Stromal cell of bone marrow (primary cell): ENCODE measurements at regions not wholly inside any gene's neighbourhood (a gene's known extent, or its start where the extent isn't known, plus 50 kb on each side); places are given as distances from the start of the nearest gene placed in this dataset.

ENCODE experiments used
- DNase-seq: peaks from one replicate; pipeline ENCODE4 v3.0.0-alpha.2; 2012; ENCODE audit warnings: low read depth

DNA sequence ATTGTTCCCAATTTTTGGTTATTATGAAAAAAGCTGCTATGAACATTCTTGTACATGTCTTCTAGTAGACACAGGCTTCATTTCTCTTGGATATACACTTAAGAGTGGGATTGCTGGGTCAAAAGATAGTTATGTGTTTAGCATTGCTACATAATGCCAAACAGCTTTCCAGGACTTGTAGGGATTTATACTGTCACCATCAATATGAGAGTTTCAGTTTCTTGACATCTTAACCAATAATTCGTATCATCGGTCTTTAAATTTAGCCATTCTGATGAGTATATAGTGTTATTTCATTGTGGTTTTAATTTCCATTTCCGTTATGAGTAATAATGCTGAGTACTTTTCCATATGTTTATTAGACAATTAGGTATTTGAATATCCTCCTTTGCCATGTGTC is 190.3 kb upstream of the PFN2 start:
- DNase-seq, result no peak

GRCh38 chr3:150158943-150159625 is 188.4 kb upstream of the PFN2 start:
- DNase-seq, result peak; percentile 24

GRCh38 chr3:150152567-150152966 is 181.9 kb upstream of the PFN2 start:
- DNase-seq, result no peak

GRCh38 chr3:150150633-150151032 is 179.9 kb upstream of the PFN2 start:
- DNase-seq, result no peak

- DNase-seq, result peak; percentile 89
Measured at GRCh38 chr3:150149651-150150051, 179.0 kb upstream of the PFN2 start.

GRCh38 chr3:150148227-150148626 is 177.5 kb upstream of the PFN2 start:
- no peak for DNase-seq

- peak; percentile 65 for DNase-seq
Measured at GRCh38 chr3:150147776-150148175, 177.1 kb upstream of the PFN2 start.

- peak; percentile 92 for DNase-seq
Measured at GRCh38 chr3:150146991-150147761, 176.5 kb upstream of the PFN2 start.

DNA sequence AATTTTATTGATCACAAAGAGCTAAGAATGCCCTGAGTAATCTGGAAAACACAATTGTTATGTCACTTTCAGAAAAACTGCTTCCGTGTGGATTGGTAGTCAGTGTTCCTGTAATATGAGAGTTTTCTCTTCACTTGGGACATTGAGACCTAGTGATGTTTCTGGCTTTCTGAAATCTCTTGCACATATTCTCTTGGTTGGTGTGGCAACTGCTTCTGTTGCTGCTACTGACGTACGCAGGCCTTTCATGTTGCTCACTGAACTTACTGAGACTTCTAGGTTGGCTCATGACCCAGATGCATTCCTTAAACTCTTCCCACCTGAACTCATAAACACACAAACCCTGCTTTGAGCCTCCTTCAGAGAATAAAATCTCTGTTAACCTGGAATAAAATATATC is 175.0 kb upstream of the PFN2 start:
- no peak for DNase-seq

DNA sequence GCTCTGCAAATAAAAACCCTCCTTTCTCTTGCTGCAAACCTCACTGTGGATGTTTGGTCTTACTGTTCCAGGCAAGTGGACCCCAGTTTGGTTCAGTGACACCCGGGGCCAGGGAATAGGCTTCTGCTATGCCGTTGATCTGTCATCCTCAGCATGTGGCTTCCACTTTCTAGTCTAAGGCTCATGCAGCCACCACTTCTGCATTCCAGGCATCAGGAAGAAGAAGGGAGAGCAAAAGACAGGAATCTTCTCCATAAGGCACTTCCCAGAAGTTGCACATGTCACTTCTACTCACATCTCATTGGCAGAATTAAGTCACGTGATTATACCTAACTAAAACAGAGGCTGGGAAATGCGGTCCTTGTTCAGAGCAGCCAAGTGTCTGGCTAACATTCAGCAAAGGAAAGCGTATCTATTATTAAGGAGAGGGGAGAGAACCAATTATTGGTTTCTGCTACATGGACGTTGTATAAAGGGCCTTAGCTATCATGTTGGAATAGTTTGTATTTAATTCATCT is 173.6 kb upstream of the PFN2 start:
- no peak for DNase-seq

DNA sequence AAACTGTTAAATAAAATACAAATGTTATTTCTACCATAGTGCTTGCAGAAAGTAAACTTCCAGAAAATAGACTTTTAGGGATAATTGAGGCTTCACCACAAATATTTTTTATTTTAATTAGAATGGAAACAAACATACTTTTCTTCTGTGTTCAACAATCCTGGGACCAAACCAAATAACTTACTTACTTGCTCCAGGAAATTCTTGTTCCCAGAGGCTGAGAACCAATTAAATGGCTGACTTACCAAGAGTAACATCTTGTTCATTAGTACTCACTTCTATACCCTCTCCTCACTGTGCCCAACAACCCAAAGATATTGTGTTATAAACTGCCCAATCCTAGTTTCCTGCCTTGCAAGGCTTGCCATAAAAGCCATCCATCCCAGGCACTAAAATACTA is 172.2 kb upstream of the PFN2 start:
- no peak for DNase-seq

DNA sequence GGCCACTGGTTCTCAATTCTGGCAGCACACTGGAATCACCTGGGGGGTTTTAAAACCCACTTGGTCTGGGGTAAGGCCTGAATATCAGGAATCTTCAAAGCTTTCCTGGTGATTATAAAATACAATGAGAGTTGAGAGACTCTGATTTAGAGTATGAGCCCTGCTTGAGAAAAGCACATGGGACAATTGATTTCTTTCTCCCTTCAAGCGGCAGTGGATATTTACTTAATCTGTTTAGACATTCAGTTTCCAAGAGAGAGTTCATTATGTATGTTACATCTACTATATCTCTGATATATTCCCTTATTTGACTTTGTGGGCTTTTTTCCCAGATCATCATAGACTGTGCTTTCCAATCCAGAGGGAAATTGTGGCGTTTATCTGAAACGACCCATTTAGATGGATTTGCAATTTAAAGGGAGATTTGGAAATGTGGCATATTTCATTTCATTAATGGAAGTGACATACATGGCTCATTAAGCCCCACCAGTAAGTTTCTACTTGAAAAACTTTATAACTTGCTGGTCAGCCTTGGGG is 171.2 kb upstream of the PFN2 start:
- DNase-seq, result no peak

- no peak for DNase-seq
Measured at GRCh38 chr3:150140614-150141321, 170.1 kb upstream of the PFN2 start.

DNA sequence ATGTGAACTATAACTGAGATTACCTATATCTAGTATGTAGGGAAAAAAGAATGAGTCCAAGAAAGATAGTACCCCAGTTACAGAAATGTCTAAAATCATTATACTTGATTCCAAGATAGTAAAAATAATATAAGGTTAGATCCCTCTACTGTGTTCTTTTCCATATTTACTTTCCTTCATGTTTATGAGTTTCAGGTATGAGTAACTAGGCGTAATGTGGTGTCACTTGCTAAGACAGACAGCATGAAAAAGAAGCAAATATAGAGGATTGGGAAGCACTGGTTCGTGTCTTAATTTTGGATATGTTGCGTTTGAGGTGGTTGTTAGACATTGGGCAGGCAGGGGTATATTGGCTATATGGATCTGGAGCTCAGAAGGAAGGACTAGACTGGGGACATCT is 168.1 kb upstream of the PFN2 start:
- DNase-seq, result no peak

GRCh38 chr3:150136242-150136641 is 165.5 kb upstream of the PFN2 start:
- no peak for DNase-seq

DNA sequence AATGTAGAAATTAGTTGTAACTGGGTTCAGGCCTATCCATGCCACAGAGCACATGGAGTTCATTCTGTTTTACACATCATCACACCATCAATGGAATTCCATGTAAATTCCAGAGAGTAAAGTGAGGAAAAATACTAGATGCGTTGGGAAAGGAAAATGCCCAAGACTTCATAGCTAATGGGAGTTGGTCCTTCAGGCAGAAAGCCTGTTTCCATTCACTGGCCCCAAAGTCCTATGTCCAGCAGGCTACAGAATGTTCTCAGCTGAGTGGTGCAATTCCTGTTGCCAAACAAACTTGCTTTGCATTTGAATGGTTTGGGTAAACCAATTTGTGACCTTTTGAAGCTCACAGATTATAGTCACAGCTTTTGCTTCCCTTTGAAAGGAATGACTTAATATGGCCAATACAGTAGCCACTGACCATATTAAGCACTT is 164.6 kb upstream of the PFN2 start:
- DNase-seq, result no peak

DNA sequence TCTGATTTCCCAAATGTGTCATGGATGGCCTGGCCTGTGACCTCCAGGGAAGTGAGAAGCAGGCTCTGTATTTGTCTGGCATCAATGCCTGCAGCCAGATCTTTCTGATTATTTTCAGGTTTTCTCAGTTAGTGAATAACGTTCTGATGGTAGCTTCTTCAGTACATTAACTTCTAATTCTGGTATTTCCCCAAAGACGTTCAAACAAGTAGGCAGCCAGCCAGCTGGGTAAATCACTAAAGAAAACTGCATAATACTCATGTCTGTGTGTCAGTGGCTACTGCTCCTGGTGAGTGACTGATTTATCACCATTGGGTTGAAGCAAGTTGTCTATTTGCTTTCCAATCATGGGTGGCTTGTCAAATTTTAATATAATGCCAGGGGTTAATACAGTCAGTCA is 162.6 kb upstream of the PFN2 start:
- DNase-seq, result no peak

- DNase-seq, result no peak
Measured at GRCh38 chr3:150132101-150132749, 161.5 kb upstream of the PFN2 start.

DNA sequence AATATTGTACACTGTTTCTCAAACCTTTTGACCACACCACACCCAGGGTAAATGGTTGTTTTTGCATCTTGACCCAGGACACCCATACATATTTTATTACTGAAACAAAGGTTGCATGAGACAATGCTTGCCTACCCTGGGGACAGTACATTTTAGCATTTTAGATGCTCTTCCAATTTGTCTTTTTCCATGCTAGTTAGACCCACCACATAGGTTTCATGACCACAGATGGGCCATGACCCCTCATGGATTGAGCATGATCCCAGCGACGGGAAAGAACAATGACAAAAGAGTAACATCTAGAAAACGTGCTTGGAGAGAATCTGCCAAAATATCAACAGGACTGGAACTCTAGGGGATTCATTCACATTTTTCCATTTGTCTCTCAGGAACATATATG is 161.0 kb upstream of the PFN2 start:
- DNase-seq, result no peak

GRCh38 chr3:150130404-150131100 is 159.9 kb upstream of the PFN2 start:
- no peak for DNase-seq

DNA sequence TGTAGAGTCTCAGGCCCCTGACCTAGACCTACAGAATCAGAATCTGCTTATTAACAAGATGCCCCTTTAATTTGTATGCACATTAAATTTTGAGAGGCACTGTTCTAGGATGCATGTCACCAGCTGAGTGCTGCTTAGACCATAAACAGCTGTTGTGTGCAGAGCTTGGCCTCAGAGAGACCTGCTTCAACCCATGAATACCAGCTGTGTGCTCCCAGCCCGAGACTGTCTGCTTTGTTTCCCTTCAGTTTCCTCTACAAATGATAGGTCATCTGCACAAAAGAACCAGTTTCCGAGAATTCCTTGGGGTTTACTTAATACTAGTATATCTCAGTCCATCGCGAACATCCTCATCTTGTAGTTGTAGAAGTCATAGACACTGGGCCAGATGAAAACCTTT is 158.5 kb upstream of the PFN2 start:
- no peak for DNase-seq
